GM12874 (cell line): ENCODE measurements at regions not wholly inside any gene's neighbourhood (a gene's known extent, or its start where the extent isn't known, plus 50 kb on each side); places are given as distances from the start of the nearest gene placed in this dataset.

Experiments used
- TF ChIP-seq, protein P1 (sequence below): IDR thresholded peaks from 2 replicates; pipeline ENCODE4 v1.5.1; 2011; ENCODE audit warnings: low read depth, mild to moderate bottlenecking, control low read depth, low read length, moderate library complexity; ENCODE audit not compliant: insufficient read depth

DNA sequence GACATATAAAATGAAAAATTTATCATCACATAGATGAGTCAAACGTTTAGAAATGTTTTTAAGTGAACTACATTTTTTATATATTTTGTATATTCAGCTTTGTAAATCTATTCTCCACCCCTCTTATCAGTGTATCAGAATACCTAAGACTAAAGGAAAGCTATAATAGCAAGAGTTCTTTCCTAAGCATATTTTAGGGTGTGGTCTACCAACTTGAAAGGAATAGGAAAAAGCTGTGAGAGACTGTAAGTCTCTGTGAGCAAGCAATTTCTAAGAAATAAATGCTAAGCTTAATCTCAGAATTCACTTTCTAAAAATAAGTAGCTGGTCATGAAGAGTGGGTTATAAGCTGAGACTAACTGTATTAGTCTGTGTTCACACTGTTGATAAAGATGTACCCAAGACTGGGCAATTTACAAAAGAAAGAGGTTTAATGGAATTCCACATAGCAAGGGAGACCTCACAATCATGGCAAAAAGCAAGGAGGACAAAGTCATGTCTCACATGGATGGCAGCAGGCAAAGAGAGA lies 175.4 kb upstream of the PREP start:
- TF ChIP-seq, protein P1, sequence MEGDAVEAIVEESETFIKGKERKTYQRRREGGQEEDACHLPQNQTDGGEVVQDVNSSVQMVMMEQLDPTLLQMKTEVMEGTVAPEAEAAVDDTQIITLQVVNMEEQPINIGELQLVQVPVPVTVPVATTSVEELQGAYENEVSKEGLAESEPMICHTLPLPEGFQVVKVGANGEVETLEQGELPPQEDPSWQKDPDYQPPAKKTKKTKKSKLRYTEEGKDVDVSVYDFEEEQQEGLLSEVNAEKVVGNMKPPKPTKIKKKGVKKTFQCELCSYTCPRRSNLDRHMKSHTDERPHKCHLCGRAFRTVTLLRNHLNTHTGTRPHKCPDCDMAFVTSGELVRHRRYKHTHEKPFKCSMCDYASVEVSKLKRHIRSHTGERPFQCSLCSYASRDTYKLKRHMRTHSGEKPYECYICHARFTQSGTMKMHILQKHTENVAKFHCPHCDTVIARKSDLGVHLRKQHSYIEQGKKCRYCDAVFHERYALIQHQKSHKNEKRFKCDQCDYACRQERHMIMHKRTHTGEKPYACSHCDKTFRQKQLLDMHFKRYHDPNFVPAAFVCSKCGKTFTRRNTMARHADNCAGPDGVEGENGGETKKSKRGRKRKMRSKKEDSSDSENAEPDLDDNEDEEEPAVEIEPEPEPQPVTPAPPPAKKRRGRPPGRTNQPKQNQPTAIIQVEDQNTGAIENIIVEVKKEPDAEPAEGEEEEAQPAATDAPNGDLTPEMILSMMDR, result no peak

DNA sequence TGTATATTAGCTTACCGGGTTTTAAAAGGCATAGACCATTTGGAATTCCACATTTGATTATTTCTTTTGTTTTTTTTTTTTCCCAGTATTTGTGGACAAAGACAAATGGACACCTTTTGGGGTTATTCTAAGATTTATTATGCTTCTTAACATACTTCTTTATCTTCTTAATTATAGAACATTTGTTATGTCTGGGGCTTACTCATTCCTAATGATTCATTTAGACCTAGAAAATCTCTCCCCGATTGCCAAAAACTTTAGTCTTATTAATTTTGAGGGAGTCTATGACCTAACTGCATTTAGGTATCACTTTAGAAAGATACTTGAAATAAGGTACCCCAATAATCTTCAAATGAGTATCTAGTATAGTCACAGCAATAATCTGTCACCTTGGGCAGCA lies 170.7 kb upstream of the PREP start:
- TF ChIP-seq, protein P1, result no peak

DNA sequence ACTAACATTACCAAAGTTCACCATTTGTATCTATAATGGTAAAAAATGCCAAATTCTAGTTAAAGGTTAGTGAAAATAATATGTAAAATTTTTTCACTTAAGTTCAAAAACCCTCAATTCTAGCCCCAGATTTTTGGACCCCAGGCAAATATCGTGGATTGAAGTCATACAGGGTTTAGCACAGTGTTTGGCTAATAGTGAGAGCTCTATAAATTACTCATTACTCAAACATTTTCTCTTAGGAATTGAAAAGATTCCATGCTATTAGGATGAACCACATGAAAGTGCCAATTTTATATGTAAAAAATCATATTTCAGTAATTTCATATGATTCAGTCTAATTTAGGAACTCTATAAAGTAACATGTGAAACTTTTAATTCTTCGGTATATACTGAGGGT lies 170.3 kb upstream of the PREP start:
- TF ChIP-seq, protein P1, result no peak

DNA sequence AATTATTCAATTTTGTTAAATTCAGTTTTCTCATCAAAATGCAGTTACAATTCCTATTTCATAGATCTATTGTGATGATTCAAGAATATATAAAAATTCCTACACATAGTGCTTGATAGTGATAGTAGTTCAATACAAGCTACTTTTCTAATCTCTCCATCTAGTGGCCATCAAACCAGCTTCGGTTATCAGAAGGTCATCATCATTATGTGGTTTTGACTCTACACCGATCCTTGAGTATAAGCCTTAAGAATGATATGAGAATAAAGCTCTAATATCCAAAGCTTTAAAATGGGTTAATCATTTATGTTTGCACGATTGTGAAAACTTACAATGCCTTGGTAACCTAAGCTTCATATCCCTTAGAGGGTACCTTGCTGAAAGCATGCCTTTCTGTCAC lies 167.5 kb upstream of the PREP start:
- TF ChIP-seq, protein P1, result no peak

- TF ChIP-seq, protein P1, result no peak
Measured at GRCh38 chr6:105569706-105570105, 166.8 kb upstream of the PREP start.

- TF ChIP-seq, protein P1, result no peak
Measured at GRCh38 chr6:105568751-105569150, 165.9 kb upstream of the PREP start.

DNA sequence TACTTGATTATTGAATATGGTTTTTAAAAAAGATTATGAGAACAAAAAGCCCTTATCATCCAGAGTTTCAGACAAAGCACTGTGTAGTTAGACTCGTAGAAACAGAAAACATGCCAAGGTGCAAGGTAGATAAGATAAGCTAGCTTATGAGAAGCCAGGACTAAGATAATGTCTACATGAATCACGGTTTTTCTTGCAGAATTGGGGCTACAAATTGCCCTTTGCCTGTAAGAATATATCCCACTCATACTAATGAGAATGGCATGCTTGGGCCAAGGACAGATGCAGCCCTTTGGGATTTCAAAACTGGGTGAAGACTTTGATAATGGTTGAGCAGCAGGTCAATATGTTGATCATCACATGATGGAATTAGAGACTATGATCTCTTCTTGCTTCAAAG lies 165.3 kb upstream of the PREP start:
- TF ChIP-seq, protein P1, result no peak
